Endothelial cell of umbilical vein (primary cell): ENCODE measurements at regions not wholly inside any gene's neighbourhood (a gene's known extent, or its start where the extent isn't known, plus 50 kb on each side); places are given as distances from the start of the nearest gene placed in this dataset.

ENCODE experiments used
- BruUV-seq: library from RNA; stranded (reverse); fragments of 400-500 nt; replicated peaks from 2 replicates; lab custom pipeline; 2021; lab: Mats Ljungman, UMichigan
- CTCF ChIA-PET: fragments of 300-600, 350-600 bp; sonication (Branson Sonifier 250); formaldehyde crosslinking; loops from one replicate; lab custom pipeline; 2021; ENCODE audit warnings: antibody characterized with exemption, inconsistent platforms; lab: Charles Lee
- POLR2A ChIA-PET: fragments of 300-600, 350-600 bp; sonication (Branson Sonifier 250); formaldehyde crosslinking; loops from one replicate; lab custom pipeline; 2021; ENCODE audit warnings: antibody characterized with exemption, inconsistent platforms; lab: Charles Lee
- DNase-seq: peaks from one replicate; pipeline ENCODE4 v3.0.0-alpha.2; 2011; ENCODE audit warnings: low read depth, low spot score
- FAIRE-seq: peaks from 2 replicates; lab custom pipeline; 2011; peaks lifted over from hg19 to GRCh38; lab: Jason Lieb, UNC
- H2AFZ ChIP-seq: 2 replicates; pipeline ENCODE4 v1.6.0; 2012; ENCODE audit warnings: low read depth, low read length, control low read depth, inconsistent platforms
- H3K27ac ChIP-seq: 2 replicates; pipeline ENCODE4 v1.5.1; 2011; ENCODE audit warnings: low read depth, mild to moderate bottlenecking, control low read depth, low read length, moderate library complexity; ENCODE audit not compliant: insufficient read depth
- H3K27me3 ChIP-seq, 2 experiments: 2 replicates each; pipeline versions ENCODE4 v1.6.0 to v1.6.1; 2011; ENCODE audit warnings: low read length in 2 of 2, mixed read lengths in 1 of 2; ENCODE audit not compliant: control insufficient read depth in 2 of 2, insufficient read depth in 2 of 2
- H3K36me3 ChIP-seq, 2 experiments: 2 replicates in 1 of 2; 3 replicates in 1 of 2; pipeline ENCODE4 v1.5.1; 2011; ENCODE audit warnings: low read length in 2 of 2, mild to moderate bottlenecking in 1 of 2, moderate library complexity in 1 of 2; ENCODE audit not compliant: control insufficient read depth in 2 of 2, insufficient read depth in 2 of 2; ENCODE audit errors: extremely low read depth in 1 of 2
- H3K4me1 ChIP-seq: 3 replicates; pipeline ENCODE4 v1.5.1; 2011; ENCODE audit warnings: mild to moderate bottlenecking, low read length; ENCODE audit not compliant: control insufficient read depth, insufficient read depth; ENCODE audit errors: extremely low read depth
- H3K4me2 ChIP-seq: 2 replicates; pipeline ENCODE4 v1.6.1; 2011; ENCODE audit warnings: low read length, control low read depth, mixed read lengths; ENCODE audit not compliant: insufficient read depth
- H3K4me3 ChIP-seq, 3 experiments: fragments of 200-600 bp in 1 of 3; sonication (generic), shearing (Covaris generic) in 1 of 3; replicated peaks in 1 of 3; 2 replicates each; pipeline ENCODE4 v1.5.1; 2011 to 2016; ENCODE audit warnings: control low read depth in 3 of 3, low read length in 3 of 3, mild to moderate bottlenecking in 2 of 3, inconsistent platforms in 1 of 3, low read depth in 1 of 3, moderate library complexity in 1 of 3; ENCODE audit not compliant: insufficient read depth in 1 of 3
- H3K79me2 ChIP-seq: 2 replicates; pipeline ENCODE4 v1.6.0; 2012; ENCODE audit warnings: low read length, inconsistent platforms; ENCODE audit not compliant: control insufficient read depth, insufficient read depth
- H3K9ac ChIP-seq: replicated peaks from 2 replicates; pipeline ENCODE3; 2011; ENCODE audit warnings: low read length, control low read depth; ENCODE audit not compliant: insufficient read depth; ENCODE audit errors: extremely low read depth
- H3K9me1 ChIP-seq: replicated peaks from 3 replicates; pipeline ENCODE4 v1.6.0; 2011; ENCODE audit warnings: mild to moderate bottlenecking, low read length; ENCODE audit not compliant: control insufficient read depth, insufficient read depth; ENCODE audit errors: extremely low read depth
- H3K9me3 ChIP-seq: replicated peaks from 2 replicates; pipeline ENCODE4 v1.5.1; 2012; ENCODE audit warnings: low read length, inconsistent platforms; ENCODE audit not compliant: control insufficient read depth, insufficient read depth
- H4K20me1 ChIP-seq: replicated peaks from 2 replicates; pipeline ENCODE3; 2011; ENCODE audit warnings: mild to moderate bottlenecking, low read length; ENCODE audit not compliant: control insufficient read depth, insufficient read depth; ENCODE audit errors: extremely low read depth
- CTCF ChIP-seq, 2 donors: IDR thresholded peaks; 1 replicate in 1 of 2; 2 replicates in 1 of 2; pipeline ENCODE4 v1.5.1; 2011; ENCODE audit warnings: low read length in 2 of 2, mild to moderate bottlenecking in 2 of 2, moderate library complexity in 2 of 2, control low read depth in 1 of 2, inconsistent platforms in 1 of 2, low read depth in 1 of 2; ENCODE audit not compliant: insufficient read depth in 1 of 2; ENCODE audit errors: extremely low read depth in 1 of 2
- EZH2 ChIP-seq: IDR thresholded peaks from 2 replicates; pipeline ENCODE4 v1.6.1; 2012; ENCODE audit warnings: borderline replicate concordance, low read depth, mild to moderate bottlenecking, moderate library complexity, low read length, inconsistent platforms; ENCODE audit not compliant: severe bottlenecking
- FOS ChIP-seq: IDR thresholded peaks from 2 replicates; pipeline ENCODE4 v1.6.1; 2011; ENCODE audit warnings: mild to moderate bottlenecking, low read length, moderate library complexity, borderline replicate concordance; ENCODE audit not compliant: insufficient read depth
- GATA2 ChIP-seq: IDR thresholded peaks from 2 replicates; pipeline ENCODE4 v1.7.0; 2011; ENCODE audit warnings: low read depth, mild to moderate bottlenecking, moderate library complexity, mixed read lengths, low read length; ENCODE audit not compliant: insufficient read length, insufficient read depth
- JUN ChIP-seq: IDR thresholded peaks from 2 replicates; pipeline ENCODE4 v1.6.1; 2011; ENCODE audit warnings: borderline replicate concordance, low read depth; ENCODE audit not compliant: insufficient read length, insufficient read depth
- MAX ChIP-seq: IDR thresholded peaks from 2 replicates; pipeline ENCODE4 v1.6.1; 2011; ENCODE audit not compliant: insufficient read depth, insufficient read length
- MYC ChIP-seq: IDR thresholded peaks from one replicate; pipeline ENCODE4 v1.6.1; 2011; ENCODE audit warnings: mild to moderate bottlenecking, low read depth, low read length
- POLR2A ChIP-seq: IDR thresholded peaks from 2 replicates; pipeline ENCODE4 v1.6.1; 2012; ENCODE audit warnings: low read depth, mild to moderate bottlenecking, control low read depth, low read length
- POLR2AphosphoS5 ChIP-seq: IDR thresholded peaks from 2 replicates; pipeline ENCODE4 v1.6.1; 2012; ENCODE audit warnings: low read depth, mild to moderate bottlenecking, control low read depth, low read length, moderate library complexity; ENCODE audit not compliant: insufficient read depth
- dilution Hi-C: fragments of 300-500 bp; cut with MboI; formaldehyde crosslinking; loops from one replicate; pipeline ENCODE4 v1.15.0; 2019; ENCODE audit warnings: low sequenced_read_pairs; ENCODE audit not compliant: extremely low pct_ligation_motif_present
- intact Hi-C: fragments of 100-400 bp; cut with micrococcal nuclease; formaldehyde crosslinking; loops from one replicate; pipeline ENCODE4 v1.10.0; 2022

- no peaks in the 10 kb centered on the region for H4K20me1 ChIP-seq
- no peak overlapping the region for H3K9ac ChIP-seq
- TF ChIP-seq POLR2A (no peak), JUN (no peak), MAX (no peak), MYC (no peak), POLR2AphosphoS5 (no peak), FOS (no peak)
- FAIRE-seq (no peak), DNase-seq (no peak)
- CTCF ChIA-PET = no interaction called here
- no peaks in the 10 kb centered on the region for H3K36me3 ChIP-seq
- no peak overlapping the region for H2AFZ ChIP-seq
- intact Hi-C loops = no loop called here
- H3K27ac ChIP-seq = no peak overlapping the region
- H3K9me1 ChIP-seq = no peaks in the 10 kb centered on the region
- BruUV-seq = no TSS peak
- no peak overlapping the region for H3K4me2 ChIP-seq
- no peaks in the 10 kb centered on the region for H3K79me2 ChIP-seq
- H3K9me3 ChIP-seq = no peaks in the 10 kb centered on the region
- POLR2A ChIA-PET = no interaction called here
- no peaks in the 10 kb centered on the region for H3K4me1 ChIP-seq
- no peaks in the 10 kb centered on the region for H3K27me3 ChIP-seq
- dilution Hi-C loops = no loop called here
- no peak overlapping the region for H3K4me3 ChIP-seq
Observed at GRCh38 chr4:13240066-13240465, 244.1 kb downstream of the RAB28 start.

GRCh38 chr4:13238936-13239335 lies 245.2 kb downstream of the RAB28 start:
- Histone ChIP-seq H3K27me3 (no peaks in the 10 kb centered on the region), H3K36me3 (no peaks in the 10 kb centered on the region), H3K4me1 (no peaks in the 10 kb centered on the region), H3K4me3 (no peak overlapping the region), H3K9ac (no peak overlapping the region), H4K20me1 (no peaks in the 10 kb centered on the region), H2AFZ (no peak overlapping the region), H3K9me3 (no peaks in the 10 kb centered on the region), H3K4me2 (no peak overlapping the region), H3K27ac (no peak overlapping the region), H3K79me2 (no peaks in the 10 kb centered on the region), H3K9me1 (no peaks in the 10 kb centered on the region)
- no peak for FAIRE-seq
- no peak for DNase-seq
- dilution Hi-C loops (no loop called here), intact Hi-C loops (no loop called here)
- CTCF ChIA-PET = no interaction called here
- no TSS peak for BruUV-seq
- no peak for TF ChIP-seq CTCF (IDR thresholded peaks at IDR 0.05; ENCODE audit: extremely low read depth in 1 of 2, insufficient read depth in 1 of 2, low read depth in 1 of 2, low read length in 2 of 2)
- TF ChIP-seq POLR2A = no peak
- TF ChIP-seq GATA2 = no peak
- TF ChIP-seq EZH2 = no peak
- no peak for TF ChIP-seq JUN
- POLR2A ChIA-PET = no interaction called here
